Left ventricle myocardium inferior (tissue), 1 donor: ENCODE measurements at regions not wholly inside any gene's neighbourhood (a gene's known extent, or its start where the extent isn't known, plus 50 kb on each side); places are given as distances from the start of the nearest gene placed in this dataset.
"Not testable (repeated sequence)": the region's sequence is repeated elsewhere in the genome, so short reads cannot be mapped to it uniquely, and the experiment has no call there.

Source experiments
- DNase-seq: peaks from one replicate; pipeline ENCODE4 v3.0.0-alpha.2; 2020
- H3K27ac ChIP-seq: fragments of 200-600 bp; replicated peaks from 2 replicates; pipeline ENCODE4 v1.8.0; 2021
- H3K27me3 ChIP-seq: fragments of 200-600 bp; 2 replicates; pipeline ENCODE4 v1.8.0; 2021; ENCODE audit warnings: low read depth
- H3K36me3 ChIP-seq: fragments of 200-600 bp; 2 replicates; pipeline ENCODE4 v1.8.0; 2021
- H3K4me1 ChIP-seq: fragments of 200-600 bp; 2 replicates; pipeline ENCODE4 v1.8.0; 2021
- H3K4me3 ChIP-seq: fragments of 200-600 bp; 2 replicates; pipeline ENCODE4 v1.8.0; 2021; ENCODE audit warnings: mild to moderate bottlenecking, moderate library complexity
- H3K9me3 ChIP-seq: fragments of 200-600 bp; replicated peaks from 2 replicates; pipeline ENCODE4 v1.8.0; 2021
- CTCF ChIP-seq: fragments of 200-600 bp; IDR thresholded peaks from 2 replicates; pipeline ENCODE4 v1.8.0; 2021; ENCODE audit warnings: antibody characterized with exemption, mild to moderate bottlenecking, borderline replicate concordance
- intact Hi-C: fragments of 100-400 bp; cut with micrococcal nuclease; formaldehyde crosslinking; loops from one replicate; pipeline ENCODE4 v1.11.0; 2022
- donor health status: DM: no; HTN: yes; CAD: no; lungs with severe emphysema.

- H3K27me3 ChIP-seq: no peaks in the 10 kb centered on the region
- peaks cover 13% of the 10 kb centered on the region for H3K36me3 ChIP-seq
- no peaks in the 10 kb centered on the region for H3K9me3 ChIP-seq
- TF ChIP-seq CTCF: no peak
- H3K4me3 ChIP-seq: no peak overlapping the region
- H3K27ac ChIP-seq: peak overlapping the region; percentile 94
- peaks cover 66% of the 10 kb centered on the region for H3K4me1 ChIP-seq
- no peak for DNase-seq
- intact Hi-C loops: loop anchor here (10.0 kb wide), 1 partner anchor 57 kb away; no protein-coding TSS in a partner anchor
These were observed 90.1 kb upstream of the DMRT1 start for GRCh38 chr9:751137-752051.

DNA sequence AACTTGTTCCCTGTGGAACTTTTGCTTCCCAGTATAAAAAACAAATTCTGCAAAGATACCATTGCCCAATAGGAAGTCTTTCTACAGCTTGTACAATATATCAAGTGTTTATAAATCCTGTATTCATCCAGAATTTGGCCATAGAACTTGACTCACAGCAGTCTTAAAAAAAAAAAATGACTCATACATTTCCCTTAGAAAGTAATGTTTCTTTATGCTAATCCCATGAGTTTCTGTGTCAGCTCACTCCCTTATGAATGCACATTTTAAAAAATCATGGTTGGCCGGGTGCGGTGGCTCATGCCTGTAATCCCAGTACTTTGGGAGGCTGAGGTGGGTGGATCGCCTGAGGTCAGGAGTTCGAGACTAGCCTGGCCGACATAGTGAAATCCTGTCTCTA lies 89.3 kb upstream of the DMRT1 start:
- Histone ChIP-seq H3K9me3 (no peaks in the 10 kb centered on the region), H3K4me3 (no peak overlapping the region), H3K27me3 (no peaks in the 10 kb centered on the region), H3K4me1 (peaks cover 59% of the 10 kb centered on the region), H3K27ac (peak overlapping the region; percentile 94), H3K36me3 (peaks cover 5% of the 10 kb centered on the region)
- TF ChIP-seq CTCF: no peak
- intact Hi-C loops: loop anchor here (10.0 kb wide), 1 partner anchor 57 kb away; no protein-coding TSS in a partner anchor
- no peak for DNase-seq

- Histone ChIP-seq H3K27ac (peak overlapping the region; percentile 94), H3K9me3 (no peaks in the 10 kb centered on the region), H3K36me3 (no peaks in the 10 kb centered on the region), H3K27me3 (no peaks in the 10 kb centered on the region), H3K4me3 (no peak overlapping the region), H3K4me1 (peaks cover 61% of the 10 kb centered on the region)
- TF ChIP-seq CTCF: no peak
- intact Hi-C loops: loop anchor here (10.0 kb wide), 1 partner anchor 58 kb away; no protein-coding TSS in a partner anchor
- DNase-seq: no peak
These were observed 88.8 kb upstream of the DMRT1 start for GRCh38 chr9:752681-753200.

DNA sequence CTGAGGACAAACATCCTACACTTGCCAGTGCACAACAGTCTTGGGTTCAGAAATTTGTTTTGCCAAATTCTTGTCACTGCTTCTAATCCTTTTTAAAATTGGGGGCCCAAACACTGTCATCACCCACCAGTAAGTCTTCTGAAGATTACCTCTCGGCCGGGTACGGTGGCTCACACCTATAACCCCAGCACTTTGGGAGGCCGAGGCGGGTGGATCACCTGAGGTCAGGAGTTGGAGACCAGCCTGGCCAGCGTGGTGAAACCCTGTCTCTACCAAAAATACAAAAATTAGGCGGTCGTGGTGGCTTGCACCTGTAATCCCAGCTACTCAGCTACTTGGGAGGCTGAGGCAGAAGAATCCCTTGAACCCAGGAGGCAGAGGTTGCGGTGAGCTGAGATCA lies 87.8 kb upstream of the DMRT1 start:
- H3K36me3 ChIP-seq, H3K27me3 ChIP-seq, DNase-seq, H3K9me3 ChIP-seq, H3K4me3 ChIP-seq: not testable (repeated sequence)
- intact Hi-C loops: loop anchor here (10.0 kb wide), 1 partner anchor 59 kb away; no protein-coding TSS in a partner anchor
- Histone ChIP-seq H3K27ac (peak overlapping the region; percentile 20), H3K4me1 (peaks cover 63% of the 10 kb centered on the region)

DNA sequence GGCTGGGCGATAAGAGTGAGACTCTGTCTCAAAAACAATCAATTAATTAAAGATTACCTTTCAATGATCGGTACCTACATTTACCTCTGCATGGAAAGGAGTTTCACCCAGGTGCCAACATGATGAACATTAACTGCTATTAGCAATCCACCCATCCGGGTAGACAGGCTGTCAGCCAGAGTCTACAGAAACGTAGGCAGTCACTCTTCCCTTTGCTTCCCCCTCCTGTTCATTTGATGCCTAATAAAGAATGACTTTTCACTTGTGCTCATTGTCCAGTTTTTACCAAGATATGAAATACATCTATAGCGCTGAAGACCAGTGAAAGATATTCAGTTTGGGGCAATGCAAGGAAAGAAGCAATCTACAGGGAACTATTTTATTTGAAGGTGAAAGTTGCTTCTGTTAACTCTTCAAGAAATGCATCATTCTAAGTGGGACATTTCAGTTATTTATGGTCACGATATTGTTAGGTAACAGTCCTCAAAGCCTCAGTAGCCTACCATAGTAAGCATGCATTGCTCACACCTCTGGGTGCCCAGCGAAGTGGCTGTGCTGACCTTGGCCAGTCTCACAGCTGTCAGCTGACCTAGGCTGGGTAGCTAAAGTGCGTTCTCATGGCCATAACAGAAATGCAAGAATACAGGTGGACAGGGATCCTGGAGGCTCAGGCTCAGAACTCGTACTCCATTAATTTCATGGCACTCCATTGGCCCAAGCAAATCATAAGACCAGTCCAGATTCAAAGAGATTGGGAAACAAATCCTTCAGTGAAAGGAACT lies 87.2 kb upstream of the DMRT1 start:
- no peak for DNase-seq
- no peaks in the 10 kb centered on the region for H3K9me3 ChIP-seq
- H3K27me3 ChIP-seq: no peaks in the 10 kb centered on the region
- H3K4me1 ChIP-seq: peaks cover 57% of the 10 kb centered on the region
- no peaks in the 10 kb centered on the region for H3K36me3 ChIP-seq
- intact Hi-C loops: loop anchor here (10.0 kb wide), 1 partner anchor 60 kb away; no protein-coding TSS in a partner anchor
- H3K27ac ChIP-seq: peak overlapping the region; percentile 20
- no peak overlapping the region for H3K4me3 ChIP-seq
- TF ChIP-seq CTCF: no peak
